ENCODE measurements at regions not wholly inside any gene's neighbourhood (a gene's known extent, or its start where the extent isn't known, plus 50 kb on each side); places are given as distances from the start of the nearest gene placed in this dataset.

DNA sequence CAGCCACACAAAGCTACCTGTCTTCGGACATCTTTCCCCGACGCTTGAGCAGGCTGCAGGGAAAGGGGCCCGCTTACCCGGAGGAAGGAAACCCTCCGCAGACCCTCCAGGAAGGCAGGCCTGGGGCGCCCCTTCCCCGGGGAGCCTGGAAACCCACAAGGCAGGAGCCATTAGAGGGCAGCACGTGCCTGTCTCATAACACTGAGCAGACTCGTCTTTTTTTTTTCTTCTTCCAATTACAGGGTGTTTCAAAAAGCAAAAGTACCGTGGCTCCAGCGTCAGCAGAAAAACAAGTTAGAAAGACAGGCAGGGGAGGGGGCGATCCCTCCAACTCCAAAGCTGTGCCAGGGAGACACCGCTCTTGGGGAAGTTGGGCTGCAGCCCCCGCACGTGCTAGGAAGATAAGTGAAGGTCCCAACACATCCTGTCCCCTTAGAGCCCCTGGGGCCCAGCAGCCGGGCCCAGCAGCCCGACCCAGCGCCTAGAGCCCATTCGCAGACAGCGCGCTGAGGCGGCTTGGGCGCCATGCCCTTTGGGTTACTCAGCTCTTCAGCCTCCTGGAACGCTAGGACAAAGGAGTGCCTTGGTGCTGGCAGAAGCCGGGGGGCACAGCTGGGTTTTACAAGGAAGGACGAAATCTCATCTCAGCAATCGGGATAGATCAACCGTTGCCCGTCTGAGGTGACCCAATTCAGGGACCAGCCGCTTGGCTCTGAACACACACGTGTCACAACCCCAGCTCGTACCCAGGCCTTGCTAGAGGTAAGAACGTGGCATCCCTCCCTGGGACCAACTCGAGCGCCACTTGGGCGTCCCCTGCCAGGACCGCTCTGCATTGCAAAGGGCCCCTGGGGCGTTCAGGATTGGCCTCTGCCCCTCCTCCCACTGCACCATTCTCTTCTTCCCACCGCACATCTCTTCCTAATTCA, 136.3 kb downstream of the LY86 start:
- H3K4me3 ChIP-seq (replicated peaks; ENCODE audit: low read depth, low read length), result peak overlapping the region; percentile 37
- TF ChIP-seq, protein P1, sequence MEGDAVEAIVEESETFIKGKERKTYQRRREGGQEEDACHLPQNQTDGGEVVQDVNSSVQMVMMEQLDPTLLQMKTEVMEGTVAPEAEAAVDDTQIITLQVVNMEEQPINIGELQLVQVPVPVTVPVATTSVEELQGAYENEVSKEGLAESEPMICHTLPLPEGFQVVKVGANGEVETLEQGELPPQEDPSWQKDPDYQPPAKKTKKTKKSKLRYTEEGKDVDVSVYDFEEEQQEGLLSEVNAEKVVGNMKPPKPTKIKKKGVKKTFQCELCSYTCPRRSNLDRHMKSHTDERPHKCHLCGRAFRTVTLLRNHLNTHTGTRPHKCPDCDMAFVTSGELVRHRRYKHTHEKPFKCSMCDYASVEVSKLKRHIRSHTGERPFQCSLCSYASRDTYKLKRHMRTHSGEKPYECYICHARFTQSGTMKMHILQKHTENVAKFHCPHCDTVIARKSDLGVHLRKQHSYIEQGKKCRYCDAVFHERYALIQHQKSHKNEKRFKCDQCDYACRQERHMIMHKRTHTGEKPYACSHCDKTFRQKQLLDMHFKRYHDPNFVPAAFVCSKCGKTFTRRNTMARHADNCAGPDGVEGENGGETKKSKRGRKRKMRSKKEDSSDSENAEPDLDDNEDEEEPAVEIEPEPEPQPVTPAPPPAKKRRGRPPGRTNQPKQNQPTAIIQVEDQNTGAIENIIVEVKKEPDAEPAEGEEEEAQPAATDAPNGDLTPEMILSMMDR (IDR thresholded peaks at IDR 0.05; ENCODE audit: low read length, missing control alignments), result peak; percentile 45
- peak; percentile 86 for DNase-seq (ENCODE audit: low read depth)

DNA sequence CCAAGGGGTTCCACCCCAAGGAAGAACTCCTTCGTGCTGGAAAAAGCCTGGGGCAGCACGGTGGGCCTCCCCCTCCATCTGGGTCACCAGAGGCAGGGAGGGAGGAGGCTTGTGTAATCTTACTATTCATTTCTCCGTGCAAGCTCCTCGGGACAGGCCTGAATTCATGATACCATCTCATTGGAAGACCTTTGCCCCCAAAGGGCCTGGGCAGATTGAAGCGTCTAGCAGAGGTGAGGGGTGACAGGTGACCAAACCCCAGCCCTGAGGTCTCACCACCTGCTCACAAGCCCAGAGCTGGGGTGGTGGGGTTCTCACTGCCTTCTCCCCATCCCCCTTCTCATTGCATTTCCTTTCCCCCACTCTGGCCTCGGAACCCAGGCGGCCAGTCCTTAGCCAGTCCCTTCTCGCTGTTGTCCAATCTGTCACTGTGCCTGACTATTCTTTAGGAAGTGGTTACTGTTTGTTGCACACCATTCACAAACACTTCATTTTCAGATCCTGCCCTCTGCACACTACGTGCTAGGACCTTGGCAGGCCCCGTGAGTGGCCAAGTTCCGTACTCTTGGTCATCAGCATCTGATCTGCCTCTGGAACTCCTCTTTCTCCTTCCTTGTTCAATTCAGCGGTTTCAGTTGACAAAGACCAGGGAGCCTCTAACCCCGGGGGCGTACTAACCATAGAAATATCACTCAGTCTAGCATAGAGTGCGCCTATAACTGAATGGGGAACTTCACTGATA, 137.1 kb downstream of the LY86 start:
- TF ChIP-seq, protein P1 (IDR thresholded peaks at IDR 0.05; ENCODE audit: low read length, missing control alignments), result no peak
- DNase-seq (ENCODE audit: low read depth), result no peak
- no peak overlapping the region for H3K4me3 ChIP-seq (replicated peaks; ENCODE audit: low read depth, low read length)

DNA sequence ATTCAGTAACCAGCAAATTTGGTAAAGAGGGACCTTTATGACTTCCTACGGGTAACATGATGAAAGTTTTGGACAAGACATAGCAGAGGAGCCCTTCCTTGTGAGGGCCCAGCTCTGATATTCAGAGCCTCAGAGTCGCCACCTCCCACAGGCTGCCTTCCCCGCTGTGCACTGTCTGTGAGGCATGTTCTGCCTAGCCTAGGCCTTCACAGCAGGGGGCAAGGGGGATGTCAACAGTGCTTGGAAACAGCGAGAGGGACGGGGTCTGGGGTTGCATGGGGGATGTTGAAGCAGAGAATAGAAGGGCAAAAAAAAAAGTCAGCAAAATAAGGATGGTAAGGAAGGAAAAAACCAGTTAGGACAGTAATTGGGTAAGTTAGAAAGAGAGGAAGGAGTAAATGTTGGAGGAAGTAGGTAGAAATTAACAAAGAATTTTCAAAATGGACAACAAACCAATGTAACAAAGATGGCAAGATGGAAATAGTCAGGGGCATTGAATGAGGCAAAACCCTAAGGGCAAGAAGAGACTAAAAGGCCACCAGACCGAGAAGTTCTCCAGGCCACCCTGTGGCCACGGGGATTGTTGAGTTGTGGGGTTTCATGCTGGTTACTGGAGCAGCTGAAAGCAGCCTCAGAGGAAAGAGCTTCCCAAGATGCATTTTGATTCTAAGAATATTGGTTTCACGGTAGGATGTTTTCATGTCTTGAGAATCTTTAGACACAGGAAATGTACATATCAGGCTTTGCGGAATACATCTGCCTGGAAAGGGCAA, 139.8 kb downstream of the LY86 start:
- H3K4me3 ChIP-seq (replicated peaks; ENCODE audit: low read depth, low read length), result no peak overlapping the region
- DNase-seq (ENCODE audit: low read depth), result no peak
- TF ChIP-seq, protein P1 (IDR thresholded peaks at IDR 0.05; ENCODE audit: low read length, missing control alignments), result no peak

DNA sequence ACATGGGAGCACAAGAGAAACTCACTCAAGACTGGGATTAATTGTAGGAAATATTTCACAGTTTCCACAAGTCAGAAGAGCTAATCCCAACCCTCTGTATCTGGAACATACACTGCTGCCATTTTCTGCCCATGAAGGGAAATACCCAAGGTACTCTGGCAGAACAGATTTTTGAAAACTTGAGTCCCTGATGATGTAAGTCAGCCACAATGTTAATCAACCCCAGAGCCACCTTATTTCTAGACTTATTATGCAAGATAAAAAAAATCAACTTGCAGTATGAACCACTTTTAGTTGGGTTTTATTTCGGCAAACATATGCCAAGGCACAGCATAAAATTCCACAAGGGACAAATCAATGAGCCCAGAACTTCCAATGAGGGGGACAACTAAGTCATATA, 141.5 kb downstream of the LY86 start:
- no peak overlapping the region for H3K4me3 ChIP-seq (replicated peaks; ENCODE audit: low read depth, low read length)
- no peak for DNase-seq (ENCODE audit: low read depth)
- TF ChIP-seq, protein P1 (IDR thresholded peaks at IDR 0.05; ENCODE audit: low read length, missing control alignments), result no peak

DNA sequence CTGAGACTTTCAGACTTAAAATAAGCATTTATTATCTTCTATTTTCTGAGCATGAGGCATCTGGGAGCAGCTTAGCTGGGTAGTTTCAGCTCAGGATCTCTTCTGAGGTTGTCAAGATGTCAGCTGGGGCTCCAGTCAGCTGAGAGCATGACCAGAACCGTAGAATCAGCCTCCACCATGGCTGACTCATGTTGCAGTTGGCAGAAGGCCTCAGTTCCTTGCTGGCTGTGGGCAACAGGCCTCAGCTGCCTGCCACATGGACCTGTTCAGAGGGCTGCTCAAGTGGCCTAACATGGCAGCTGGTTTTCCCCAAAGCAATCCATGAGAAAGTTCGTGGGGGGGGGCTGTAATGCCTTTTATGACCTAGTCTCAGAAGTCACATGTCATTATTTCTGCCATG, 142.3 kb downstream of the LY86 start:
- TF ChIP-seq, protein P1 (IDR thresholded peaks at IDR 0.05; ENCODE audit: low read length, missing control alignments), result no peak
- no peak overlapping the region for H3K4me3 ChIP-seq (replicated peaks; ENCODE audit: low read depth, low read length)
- DNase-seq (ENCODE audit: low read depth), result peak; percentile 89

DNA sequence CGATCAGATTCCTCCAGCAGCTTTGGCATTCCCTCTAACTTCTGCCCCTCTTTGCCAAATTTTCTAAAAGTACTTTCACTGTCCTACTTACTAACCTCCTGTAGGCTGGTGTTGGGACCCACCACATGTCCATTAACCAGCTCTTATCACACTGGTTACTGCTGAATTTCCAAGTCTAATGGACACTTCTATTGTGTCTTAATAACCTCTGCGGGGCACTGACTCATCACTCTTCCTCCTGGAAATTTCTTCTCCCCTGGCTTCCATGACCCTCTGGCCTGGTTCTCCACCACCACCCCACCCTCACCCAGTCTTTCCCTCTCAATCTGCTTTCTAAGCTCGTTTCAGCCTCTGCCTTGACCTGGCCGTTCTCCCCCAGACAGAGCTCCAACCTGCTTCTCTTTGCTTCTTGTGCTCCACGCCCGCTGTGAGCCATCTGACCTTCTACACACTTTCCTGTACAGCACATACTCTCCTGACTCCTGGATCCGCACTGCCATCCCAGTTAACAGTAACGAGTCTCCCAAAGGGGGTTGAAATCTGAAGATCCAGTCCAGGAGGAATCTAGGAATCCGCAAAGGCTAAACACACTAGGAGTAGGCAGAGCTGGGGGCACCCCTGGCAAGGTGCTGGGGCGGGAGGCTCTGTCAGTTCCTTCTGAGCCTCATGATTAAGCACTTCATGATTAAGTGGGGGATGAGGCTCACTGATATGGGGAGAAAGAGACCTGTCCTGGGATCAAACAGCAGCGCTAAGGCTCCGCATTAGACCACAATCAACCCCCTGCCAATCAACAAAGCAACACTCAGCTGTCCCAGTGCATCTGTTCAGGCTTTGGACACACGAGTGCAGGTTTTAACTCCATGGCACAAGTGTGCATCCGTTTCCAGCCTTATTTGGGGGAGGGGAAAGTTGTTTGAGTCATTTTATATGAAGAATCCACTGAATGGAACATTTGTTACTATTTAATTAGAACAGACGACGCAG, 146.3 kb downstream of the LY86 start:
- no peak overlapping the region for H3K4me3 ChIP-seq (replicated peaks; ENCODE audit: low read depth, low read length)
- peak; percentile 36 for DNase-seq (ENCODE audit: low read depth)
- TF ChIP-seq, protein P1 (IDR thresholded peaks at IDR 0.05; ENCODE audit: low read length, missing control alignments), result no peak

All from fibroblast of pulmonary artery (primary cell).